GM18519 (cell line): ENCODE measurements at regions not wholly inside any gene's neighbourhood (a gene's known extent, or its start where the extent isn't known, plus 50 kb on each side); places are given as distances from the start of the nearest gene placed in this dataset.

ENCODE experiments used
- ATAC-seq: cut with Tn5 transposase; IDR thresholded peaks from one replicate; pipeline ENCODE4 v1.9.1; 2021; ENCODE audit warnings: mild to moderate bottlenecking, moderate library complexity; ENCODE audit not compliant: unreplicated experiment, low FRiP score

DNA sequence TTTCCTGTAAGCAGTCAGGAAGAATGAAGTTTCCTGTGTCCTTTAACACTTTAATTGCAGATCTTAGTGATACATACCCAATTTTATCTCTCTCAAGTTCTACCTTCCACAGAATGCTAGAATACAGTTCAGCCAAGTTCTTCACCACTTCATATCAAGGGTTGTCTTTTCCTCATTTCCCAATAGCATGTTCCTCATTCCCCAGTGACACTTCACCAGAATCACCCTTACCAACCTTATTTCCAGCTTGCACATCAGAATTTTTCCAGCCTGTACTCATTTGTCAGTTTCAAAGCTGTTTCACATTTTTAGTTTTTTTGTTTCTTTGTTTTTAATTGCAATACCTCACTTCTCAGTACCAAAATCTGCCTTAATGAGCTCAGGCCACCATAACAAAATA is 126.1 kb downstream of the ESM1 start:
- ATAC-seq = no peak

DNA sequence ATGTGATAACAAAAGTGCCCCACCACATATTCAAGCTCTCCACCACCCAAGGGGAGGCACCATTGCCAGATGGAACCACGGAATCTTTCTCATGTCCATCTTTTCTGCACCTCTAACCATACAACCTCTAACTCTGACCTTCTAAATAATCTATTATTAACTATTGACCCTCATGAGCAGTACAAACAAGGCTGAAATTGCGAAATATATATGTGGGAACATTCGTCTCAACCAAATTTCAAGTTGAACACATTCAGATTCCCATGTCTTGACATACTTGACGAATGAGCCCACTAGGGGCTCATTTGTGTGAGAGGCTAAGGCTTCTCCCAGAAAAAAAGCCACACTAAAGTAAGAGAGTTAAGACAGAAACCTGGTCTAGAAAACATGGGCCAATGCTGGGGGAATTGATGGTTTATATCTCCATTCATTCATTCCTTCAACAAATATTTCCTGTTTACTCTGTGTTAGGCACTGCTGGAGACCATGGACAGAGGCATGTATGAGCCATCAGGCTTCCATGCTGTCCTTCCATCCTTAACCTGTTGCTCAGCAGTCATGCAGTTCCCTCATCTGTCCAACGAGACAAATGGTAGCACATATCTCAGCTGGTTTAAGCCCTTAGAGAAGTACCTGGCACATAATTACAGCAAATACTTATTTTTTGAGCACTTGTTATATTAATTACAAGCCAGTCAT is 130.4 kb downstream of the ESM1 start:
- ATAC-seq = no peak

DNA sequence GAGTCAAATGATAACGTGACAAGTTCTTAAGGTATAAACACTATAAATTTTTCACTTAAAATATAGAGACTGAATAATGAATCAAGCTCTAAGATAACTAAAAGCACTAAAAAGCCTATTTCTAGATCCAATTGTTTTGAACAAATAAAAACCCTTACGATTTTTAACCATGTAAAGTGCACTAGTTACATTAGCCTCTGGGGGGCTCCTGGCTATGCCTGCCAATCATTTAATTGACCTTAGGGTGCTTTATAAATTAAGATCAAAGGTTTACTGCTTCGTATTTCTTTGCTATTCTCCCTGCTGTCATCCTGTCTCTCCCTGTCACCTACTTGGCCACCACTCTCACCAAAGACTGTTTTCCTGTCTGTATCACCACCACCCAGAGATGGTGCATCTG is 133.4 kb downstream of the ESM1 start:
- no peak for ATAC-seq

DNA sequence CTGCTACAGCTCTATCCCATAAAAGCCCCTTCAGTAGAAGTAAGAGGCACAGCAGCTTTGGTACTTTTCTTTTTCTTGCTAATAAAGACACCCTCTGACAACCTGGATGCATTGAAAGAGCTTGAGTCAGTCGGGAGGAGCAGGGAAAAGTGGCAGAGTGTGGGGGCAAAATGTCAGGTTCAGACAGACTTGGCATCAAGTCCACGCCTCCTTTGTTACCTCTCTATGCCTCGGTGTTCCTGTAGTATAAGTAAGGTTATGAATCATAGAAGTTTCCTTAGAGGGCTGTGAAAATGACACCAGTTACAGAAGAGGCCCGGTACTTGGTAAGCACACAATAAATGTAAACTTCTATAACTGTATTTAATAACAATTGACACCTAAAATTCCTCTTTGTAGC is 133.9 kb downstream of the ESM1 start:
- no peak for ATAC-seq

DNA sequence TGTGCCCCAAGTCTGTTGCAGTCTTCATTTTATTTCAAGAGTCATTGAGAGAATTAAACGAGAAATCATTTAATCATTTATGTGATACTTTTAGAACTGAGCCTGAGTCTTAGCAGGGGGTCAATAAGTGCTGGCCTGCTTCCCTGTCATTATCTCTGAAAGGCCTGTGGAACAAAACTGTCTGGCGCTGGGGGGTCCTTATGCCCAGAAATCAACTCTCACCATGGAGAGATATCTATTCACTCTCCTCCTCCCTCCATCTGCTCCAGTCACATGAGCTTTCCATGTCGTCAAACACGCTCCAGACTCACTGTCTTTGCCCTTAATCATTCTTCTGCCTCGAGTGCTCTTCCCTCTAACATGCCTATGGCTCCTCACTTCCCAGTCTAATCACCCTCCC is 136.8 kb downstream of the ESM1 start:
- no peak for ATAC-seq

DNA sequence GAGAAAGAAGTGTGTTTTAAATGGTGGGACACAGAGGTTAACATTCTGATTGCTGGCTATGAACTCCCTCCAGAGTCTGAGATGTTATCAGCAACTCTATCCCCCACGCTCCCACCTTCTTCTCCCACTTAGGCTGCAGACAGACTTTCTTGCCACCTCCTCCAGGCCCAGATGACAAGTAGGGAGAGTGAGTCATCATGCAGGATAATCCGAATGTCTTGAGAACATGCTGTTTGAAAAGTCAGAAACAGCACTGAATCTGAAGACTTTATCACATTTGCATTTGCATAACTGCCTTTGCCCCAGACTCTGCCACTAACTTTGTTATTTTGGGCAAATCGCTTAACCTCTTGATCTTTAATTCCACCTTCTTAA is 139.8 kb downstream of the ESM1 start:
- ATAC-seq = no peak

DNA sequence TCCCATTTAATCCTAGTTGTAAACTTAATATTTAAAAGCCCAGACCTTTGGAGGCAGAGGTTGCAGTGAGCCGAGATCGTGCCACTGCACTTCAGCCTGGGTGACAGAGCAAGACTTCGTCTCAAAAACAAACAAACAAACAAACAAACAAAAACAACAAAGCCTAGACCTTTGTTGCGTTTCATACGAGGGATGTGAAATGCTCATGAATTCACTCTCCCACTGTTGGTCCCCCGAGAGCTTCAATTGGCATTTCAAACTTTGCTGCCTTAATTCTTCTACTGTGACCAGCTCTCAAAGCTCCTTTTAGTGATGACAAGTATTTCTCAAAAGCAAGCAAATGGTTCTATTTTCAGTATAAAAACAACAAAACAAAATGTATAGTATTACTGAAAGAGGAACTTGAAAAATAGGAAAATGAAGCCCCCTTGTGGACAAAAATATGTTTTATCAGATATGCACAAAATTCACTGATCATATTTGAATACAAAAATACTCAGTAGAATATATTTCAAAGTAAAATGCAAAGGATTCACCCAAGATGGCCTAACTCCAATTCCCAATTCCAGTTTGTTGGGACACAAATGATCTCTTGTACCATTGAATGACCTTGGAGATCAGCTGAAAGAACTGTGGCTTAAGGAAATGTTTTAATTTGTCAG is 140.4 kb downstream of the ESM1 start:
- ATAC-seq = no peak

DNA sequence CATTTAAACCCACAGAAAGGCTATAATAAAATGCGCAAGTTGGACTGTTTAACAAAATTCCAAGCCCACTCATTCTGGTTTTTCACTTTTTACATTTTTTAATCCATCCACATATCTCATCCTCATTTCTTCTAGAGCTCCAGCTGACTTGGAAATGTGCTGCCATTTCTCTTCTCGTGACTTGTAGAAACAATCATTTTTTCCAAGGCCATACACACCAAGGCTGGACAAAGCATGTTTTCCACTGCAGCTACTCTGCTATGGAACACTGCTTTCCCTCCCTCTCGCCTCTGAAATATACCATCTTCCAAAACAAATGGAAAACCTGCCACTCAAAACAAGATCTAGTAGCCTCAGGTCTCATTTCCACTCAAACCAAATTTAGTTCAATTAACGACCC is 141.1 kb downstream of the ESM1 start:
- no peak for ATAC-seq

DNA sequence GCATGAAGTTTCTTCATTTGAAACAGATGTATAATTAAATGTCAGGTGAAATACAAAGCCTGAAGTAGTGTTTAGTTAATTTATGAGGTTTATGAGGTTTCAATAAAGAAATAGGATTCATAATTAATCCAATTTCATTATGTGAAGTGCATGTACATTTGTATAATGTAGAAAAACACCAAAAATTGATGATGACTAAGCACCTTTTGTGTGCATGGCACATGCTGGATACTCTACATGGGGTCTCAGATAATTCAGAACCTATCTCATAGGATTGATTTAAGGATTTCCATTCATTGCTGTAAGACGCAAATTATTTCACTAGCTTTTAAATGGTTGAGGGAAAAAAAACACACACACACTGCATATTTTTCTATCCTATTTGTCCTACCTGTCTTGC is 143.9 kb downstream of the ESM1 start:
- ATAC-seq = no peak

DNA sequence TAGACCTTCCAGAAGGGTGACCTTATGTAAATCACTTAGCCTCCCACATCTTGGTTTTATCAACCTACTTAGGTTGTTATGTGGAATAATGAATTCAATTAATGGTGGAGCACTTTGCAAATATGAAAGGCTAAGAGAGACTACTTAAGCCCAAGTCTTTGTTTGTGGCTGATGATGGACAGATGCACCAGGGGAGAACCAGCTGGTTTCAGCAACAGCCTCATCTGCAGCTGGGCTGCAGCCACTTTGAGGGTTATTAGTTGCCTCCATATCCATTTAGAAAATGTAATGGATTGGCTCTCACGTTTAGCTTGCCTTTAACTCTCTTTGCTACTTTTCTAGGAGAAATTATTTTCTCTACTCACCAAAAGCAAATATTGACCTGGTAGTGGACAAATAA is 146.6 kb downstream of the ESM1 start:
- ATAC-seq = no peak

DNA sequence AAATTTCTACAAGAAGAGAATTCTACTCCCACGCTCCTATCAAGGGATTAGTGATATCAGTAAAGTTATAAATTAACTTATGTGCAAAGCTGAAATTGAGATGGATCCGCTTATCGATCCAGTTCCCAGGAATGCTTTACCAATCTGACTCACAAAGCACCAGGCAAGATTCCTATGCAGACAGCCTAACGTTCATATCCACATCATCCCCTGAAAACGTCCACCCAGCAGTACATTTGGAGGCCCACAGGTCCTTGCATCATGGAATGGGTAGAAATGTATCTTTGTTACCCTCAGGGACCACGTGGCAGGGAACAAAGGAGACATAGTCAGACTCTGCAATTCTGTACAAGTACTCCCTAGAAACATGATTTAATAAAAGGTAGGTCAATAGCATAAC is 147.4 kb downstream of the ESM1 start:
- ATAC-seq = no peak

DNA sequence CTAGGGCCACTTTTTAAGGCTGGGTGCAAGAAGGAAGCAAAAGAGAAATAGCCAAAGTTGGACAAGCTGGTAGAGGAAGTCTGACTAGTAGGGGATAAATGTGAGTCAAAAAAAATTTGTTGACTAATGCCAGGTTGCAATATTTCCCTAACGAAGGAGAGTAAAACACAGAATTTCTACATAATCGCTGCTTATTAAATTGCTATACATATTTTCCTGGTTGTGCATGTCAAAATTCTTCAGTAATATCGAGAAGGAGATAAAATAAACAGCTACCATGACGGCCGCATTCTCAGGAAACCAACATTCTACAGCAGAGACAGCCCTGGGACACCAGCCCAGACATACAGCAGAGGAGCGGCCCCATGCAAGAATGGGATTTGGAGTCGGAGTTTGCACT is 148.3 kb downstream of the ESM1 start:
- ATAC-seq = no peak

DNA sequence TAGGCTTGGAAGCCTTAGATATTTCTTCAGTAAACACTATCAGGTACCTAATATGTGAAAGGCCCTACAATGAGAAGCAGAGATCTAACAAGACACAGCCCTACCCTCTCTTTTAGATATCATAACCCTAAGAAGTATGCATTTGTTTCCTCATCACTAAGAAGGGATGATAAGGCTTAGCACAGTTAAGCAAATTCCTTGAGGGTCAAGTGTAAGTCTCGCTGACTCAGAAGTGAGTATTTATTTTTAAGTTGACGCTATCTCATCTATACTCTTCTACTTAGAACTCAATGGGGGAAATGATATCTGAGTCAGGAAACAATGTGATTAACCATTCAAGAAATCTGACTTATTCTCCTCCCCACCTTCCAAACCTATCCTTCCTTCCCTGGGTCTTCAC is 149.7 kb downstream of the ESM1 start:
- no peak for ATAC-seq

DNA sequence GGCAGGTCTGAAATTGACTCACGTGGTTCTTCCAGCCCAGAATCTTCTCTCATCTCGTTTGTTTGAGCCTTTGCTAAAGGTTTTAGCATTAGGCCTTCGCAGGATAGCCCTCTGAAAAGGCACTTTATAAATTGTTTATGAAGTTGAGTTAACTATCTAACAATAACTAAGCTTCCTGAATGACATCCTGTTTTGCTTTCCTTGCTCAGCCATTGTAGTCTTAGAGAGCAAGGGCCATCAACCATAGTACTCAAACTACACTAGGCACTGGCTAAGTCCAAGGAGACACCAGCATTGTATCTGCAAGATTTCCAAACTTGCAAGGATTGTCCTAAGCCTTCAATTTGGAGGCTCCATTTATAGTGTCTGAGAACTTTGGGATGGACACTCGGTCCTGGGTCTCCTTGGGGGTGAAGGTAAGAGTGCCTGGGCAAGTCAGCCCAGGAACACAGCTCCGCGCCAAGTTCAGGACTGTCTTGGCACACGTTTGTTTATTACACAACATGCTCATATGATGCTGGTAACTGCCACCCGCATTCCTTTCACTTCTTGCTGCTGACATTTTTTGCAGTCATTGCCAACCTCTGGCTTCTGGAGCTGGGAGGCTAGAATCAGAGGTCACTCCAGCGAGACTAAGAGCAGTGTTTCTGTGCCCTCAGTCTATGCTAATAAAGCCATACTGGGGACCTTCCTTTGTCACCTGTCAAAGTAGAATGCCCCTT is 151.1 kb downstream of the ESM1 start:
- ATAC-seq = no peak

DNA sequence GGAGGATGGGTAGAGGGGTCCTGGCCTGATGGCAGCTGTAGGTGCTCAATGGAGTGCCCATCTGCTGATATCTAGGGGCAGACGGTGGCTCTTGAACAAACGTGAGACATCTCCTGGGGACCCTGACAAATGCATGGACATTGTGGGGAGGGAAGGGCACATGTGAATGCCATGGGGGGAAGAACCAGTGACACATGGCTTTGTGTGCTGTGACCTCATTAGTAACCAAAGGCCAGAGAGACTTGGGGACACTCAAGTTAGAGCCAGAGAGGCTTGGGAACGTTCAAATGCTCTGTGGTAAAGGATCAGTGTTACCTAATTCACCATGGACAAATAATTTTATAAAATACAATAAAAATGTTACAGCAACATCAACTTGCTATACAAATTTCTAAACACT is 151.8 kb downstream of the ESM1 start:
- ATAC-seq = no peak

DNA sequence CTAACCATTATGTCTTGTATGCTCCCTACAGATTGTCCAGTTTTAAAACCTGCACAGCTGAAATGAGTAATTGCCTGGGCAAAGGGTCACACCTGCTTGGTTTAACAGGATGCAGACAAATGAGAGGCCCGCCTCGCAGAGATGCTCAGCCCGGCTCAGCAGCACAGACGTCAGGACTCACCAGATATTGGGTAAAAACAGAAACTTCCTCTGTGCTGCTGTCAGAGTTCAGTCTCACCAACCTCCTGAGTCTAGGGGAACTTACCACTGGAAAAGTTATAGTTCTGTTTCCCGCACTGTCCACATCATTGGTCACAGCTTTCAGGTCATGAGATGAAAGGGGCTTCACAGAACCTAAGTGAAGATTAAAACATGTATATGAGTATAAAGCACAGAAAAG is 152.5 kb downstream of the ESM1 start:
- ATAC-seq = no peak

DNA sequence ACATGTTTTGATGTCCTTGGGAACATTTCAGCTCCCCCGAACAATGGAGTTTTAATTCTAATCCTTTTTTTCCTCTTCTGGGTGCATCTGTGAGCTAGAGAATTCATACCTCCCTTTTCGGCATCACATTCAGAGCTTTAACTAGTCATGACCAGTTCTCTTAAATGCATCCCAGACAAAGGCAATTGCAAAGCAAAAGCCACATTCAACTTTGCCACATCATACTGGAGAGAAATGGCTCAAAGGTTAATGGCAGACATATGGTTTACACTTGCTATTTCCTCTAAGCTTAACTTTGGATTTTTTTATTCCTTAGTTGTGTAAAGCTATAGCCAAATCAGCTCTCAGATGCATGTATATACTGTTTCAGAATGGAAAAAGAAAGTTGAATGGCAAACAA is 153.3 kb downstream of the ESM1 start:
- ATAC-seq = no peak

DNA sequence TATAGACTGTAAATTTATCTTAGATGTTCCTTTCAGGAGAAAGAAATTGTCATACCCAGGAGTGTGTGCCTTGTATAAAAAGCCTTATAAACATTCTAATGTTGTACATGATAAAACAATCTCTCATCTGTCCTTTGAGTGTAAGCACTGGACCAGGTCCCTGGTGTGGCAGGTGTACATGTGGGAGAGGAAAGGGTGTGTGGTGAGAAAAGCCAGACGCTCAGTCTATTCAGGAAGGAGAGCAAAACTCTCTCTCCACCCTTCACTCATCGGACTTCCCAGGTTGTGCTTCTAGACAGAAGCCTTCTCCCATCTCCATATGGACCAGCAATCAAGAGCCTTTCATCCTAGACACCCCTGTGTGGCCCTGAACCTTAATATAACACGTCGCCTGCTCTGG is 154.2 kb downstream of the ESM1 start:
- ATAC-seq = no peak

DNA sequence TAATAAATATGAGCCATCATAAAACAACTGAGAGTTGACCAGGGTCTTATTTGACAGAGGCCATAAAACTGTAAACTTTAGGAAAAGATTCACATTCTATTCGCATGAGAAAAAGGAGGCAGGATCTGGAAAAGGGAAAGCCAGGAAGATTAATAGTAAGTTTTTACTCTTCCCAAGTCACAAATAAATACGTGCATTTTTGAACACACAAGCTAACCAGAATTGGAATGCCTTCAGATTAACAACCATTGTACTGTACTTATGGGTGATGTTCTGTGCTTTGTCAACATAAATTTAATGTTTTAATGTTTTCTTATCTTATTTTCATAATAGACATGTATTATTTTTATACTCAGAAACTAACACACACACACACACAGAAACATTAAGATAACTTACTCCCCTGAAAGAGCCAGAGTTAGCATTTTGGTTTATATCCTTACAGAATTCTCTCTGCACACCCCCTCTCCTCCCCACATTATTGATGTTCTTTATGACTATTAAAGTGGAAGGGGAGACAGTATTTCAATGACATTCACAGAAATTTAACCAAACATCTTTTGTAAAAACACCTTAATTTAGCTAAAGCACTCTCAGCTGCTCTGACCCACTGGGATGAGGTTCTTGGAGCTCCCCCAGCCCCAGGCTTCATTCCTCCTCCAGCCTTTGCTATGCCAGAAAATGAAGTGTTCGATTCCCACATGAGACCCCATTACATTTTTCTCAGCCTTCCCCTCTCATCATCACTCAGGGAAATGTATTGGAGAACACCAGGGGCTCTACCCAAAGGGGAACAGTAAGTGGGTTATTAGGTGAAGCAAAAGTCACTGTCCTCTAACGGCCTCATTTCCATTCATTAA is 155.5 kb downstream of the ESM1 start:
- no peak for ATAC-seq

DNA sequence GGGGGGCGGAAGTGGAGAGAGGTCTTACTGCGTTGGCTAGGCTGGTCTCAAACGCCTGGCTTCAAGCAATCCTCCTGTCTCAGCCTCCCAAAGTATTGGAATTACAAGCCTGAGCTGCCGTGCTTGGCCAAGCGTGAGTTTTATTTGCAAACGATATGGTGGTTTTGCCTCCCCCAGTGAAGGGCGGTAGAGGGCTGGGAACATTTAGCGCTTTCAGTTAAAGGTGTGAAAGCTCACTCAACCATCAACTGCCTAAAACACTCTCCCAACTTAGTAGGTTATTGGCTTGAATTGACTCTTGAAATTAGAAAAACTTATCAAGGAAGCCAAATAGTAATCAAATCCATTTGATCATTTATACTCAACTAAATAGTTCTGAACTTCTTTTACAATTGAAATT is 156.3 kb downstream of the ESM1 start:
- no peak for ATAC-seq

DNA sequence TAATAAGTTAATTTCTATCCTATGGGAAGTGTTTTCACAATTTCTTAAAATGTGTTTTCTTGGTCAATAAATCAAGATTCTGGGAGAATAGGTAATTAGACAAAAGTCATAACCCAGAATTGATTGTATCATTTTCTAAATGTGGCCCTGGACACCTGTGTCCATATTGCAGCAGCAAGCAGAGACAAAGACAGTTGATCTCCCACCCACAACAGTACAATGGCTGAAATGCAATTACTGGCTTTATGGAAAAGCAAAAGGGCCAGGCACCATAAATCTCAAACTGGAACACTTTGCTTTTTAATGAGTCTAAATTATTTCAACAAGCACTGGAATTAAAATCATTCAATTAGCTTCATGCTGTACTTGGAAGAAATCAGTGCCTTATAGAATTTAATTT is 157.2 kb downstream of the ESM1 start:
- ATAC-seq = no peak
